H54 (cell line): ENCODE measurements at regions not wholly inside any gene's neighbourhood (a gene's known extent, or its start where the extent isn't known, plus 50 kb on each side); places are given as distances from the start of the nearest gene placed in this dataset.

Source experiments
- DNase-seq: peaks from one replicate; pipeline ENCODE4 v3.0.0; 2011; ENCODE audit warnings: low spot score, mixed read lengths; ENCODE audit not compliant: insufficient read length
- FAIRE-seq: peaks from 3 replicates; lab custom pipeline; 2011; peaks lifted over from hg19 to GRCh38; lab: Jason Lieb, UNC
- POLR2A ChIP-seq: IDR thresholded peaks from 2 replicates; pipeline ENCODE4 v1.6.1; 2011; ENCODE audit warnings: low read depth, mild to moderate bottlenecking, low read length

- no peak for TF ChIP-seq POLR2A
- DNase-seq: no peak
- FAIRE-seq: no peak
Measured at GRCh38 chr3:43997316-43997715, 244.4 kb upstream of the TOPAZ1 start.

GRCh38 chr3:43997788-43998369 lies 243.8 kb upstream of the TOPAZ1 start:
- FAIRE-seq (no peak), DNase-seq (no peak)

GRCh38 chr3:43998370-43998835 lies 243.3 kb upstream of the TOPAZ1 start:
- TF ChIP-seq POLR2A: no peak
- no peak for FAIRE-seq
- no peak for DNase-seq

More at GRCh38 chr3:43997788-43998369, 243.8 kb upstream of the TOPAZ1 start:
- no peak for TF ChIP-seq POLR2A

GRCh38 chr3:43998836-43999727 lies 242.6 kb upstream of the TOPAZ1 start:
- DNase-seq (peak; percentile 55), FAIRE-seq (no peak)
- peak; percentile 36; the same call in 1 of the 2 replicates for TF ChIP-seq POLR2A

GRCh38 chr3:43999728-44000319 lies 241.9 kb upstream of the TOPAZ1 start:
- FAIRE-seq (no peak), DNase-seq (no peak)
- TF ChIP-seq POLR2A: no peak

- FAIRE-seq (no peak), DNase-seq (peak; percentile 33)
- no peak for TF ChIP-seq POLR2A
Measured at GRCh38 chr3:44000586-44000985, 241.1 kb upstream of the TOPAZ1 start.

- FAIRE-seq: no peak
- no peak for TF ChIP-seq POLR2A
Measured at GRCh38 chr3:44001072-44001471, 240.6 kb upstream of the TOPAZ1 start.

GRCh38 chr3:44003801-44004200 lies 237.9 kb upstream of the TOPAZ1 start:
- DNase-seq (no peak), FAIRE-seq (no peak)
- no peak for TF ChIP-seq POLR2A

More at GRCh38 chr3:44001072-44001471, 240.6 kb upstream of the TOPAZ1 start:
- no peak for DNase-seq

GRCh38 chr3:44011680-44012079 lies 230.0 kb upstream of the TOPAZ1 start:
- DNase-seq (no peak), FAIRE-seq (no peak)
- TF ChIP-seq POLR2A: no peak

GRCh38 chr3:44012160-44012899 lies 229.4 kb upstream of the TOPAZ1 start:
- FAIRE-seq: no peak

GRCh38 chr3:44013967-44014366 lies 227.7 kb upstream of the TOPAZ1 start:
- TF ChIP-seq POLR2A: no peak
- no peak for FAIRE-seq
- DNase-seq: no peak

More at GRCh38 chr3:44012160-44012899, 229.4 kb upstream of the TOPAZ1 start:
- DNase-seq: no peak
- no peak for TF ChIP-seq POLR2A

GRCh38 chr3:44015170-44015569 lies 226.5 kb upstream of the TOPAZ1 start:
- no peak for TF ChIP-seq POLR2A
- FAIRE-seq (no peak), DNase-seq (no peak)

- DNase-seq (no peak), FAIRE-seq (no peak)
- no peak for TF ChIP-seq POLR2A
Measured at GRCh38 chr3:44016818-44017217, 224.9 kb upstream of the TOPAZ1 start.

- FAIRE-seq: no peak
- no peak for DNase-seq
- no peak for TF ChIP-seq POLR2A
Measured at GRCh38 chr3:44018926-44019325, 222.8 kb upstream of the TOPAZ1 start.
